ENCODE measurements at regions not wholly inside any gene's neighbourhood (a gene's known extent, or its start where the extent isn't known, plus 50 kb on each side); places are given as distances from the start of the nearest gene placed in this dataset.
"Not testable (repeated sequence)": the region's sequence is repeated elsewhere in the genome, so short reads cannot be mapped to it uniquely, and the experiment has no call there.

GRCh38 chr10:121112579-121113384 is 261.6 kb downstream of the WDR11 start:
- DNase-seq (ENCODE audit: low read depth, low spot score): no peak
- H3K4me3 ChIP-seq (ENCODE audit: low read length): no peak overlapping the region

DNA sequence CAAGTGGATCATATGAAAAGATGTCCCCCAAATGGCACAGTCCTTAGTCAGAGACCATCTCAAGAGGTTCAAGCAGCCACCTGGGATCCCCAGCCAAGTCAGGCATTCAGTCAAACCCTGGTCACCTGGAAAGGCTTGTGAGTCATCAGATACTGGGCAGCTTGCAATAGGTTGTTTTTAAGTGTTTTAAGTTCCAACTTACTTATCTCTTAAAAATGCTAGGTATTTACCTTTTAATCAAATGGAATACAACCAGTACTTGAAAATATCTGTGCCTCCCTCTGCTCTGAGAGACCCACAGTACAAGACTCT is 262.2 kb downstream of the WDR11 start:
- DNase-seq (ENCODE audit: low read depth, low spot score): no peak
- no peak overlapping the region for H3K4me3 ChIP-seq (ENCODE audit: low read length)

DNA sequence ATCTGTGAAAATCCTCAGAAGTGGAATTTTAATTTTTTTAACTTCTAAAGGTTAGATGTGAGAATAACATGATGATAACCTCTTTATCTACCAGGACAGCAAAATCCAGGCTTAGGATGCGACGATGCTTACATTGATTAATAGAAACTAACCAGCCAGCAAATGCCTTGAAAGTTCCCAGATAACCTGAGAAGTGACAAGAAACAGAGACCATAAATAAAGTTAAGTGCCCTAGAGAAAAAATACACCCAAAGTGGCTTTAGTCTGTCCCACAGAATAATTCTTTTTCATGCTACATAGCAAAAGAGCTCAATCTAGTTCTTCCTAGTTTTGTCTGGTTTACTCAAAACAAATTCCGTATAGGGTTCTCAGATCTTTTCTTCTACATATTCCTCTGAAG is 262.7 kb downstream of the WDR11 start:
- H3K4me3 ChIP-seq (ENCODE audit: low read length): no peak overlapping the region

GRCh38 chr10:121115154-121115553 is 264.0 kb downstream of the WDR11 start:
- DNase-seq (ENCODE audit: low read depth, low spot score): no peak
- no peak overlapping the region for H3K4me3 ChIP-seq (ENCODE audit: low read length)

More for the DNA sequence above, 262.7 kb downstream of the WDR11 start:
- DNase-seq (ENCODE audit: low read depth, low spot score): no peak

DNA sequence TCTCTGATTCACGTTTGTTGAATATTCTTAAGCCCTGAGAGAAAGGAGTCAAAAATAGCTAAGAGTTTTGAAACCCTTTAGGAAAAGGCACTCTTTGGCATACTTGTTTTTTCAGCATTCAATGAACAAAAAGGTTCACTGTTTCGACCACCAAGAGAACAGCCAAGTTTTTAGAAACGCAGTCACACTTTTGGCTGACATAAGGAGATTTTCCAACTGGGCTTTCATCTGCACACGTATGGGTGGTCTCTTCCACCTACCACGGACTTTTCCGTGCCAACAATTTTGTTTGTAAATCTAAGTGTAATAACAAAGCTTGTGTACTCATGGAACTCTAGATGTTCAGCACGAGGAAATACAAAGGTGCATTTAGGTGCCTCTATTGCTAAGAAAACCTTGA is 270.3 kb downstream of the WDR11 start:
- DNase-seq (ENCODE audit: low read depth, low spot score): no peak

GRCh38 chr10:121127151-121127906 is 276.2 kb downstream of the WDR11 start:
- H3K4me3 ChIP-seq (ENCODE audit: low read length): no peak overlapping the region
- no peak for DNase-seq (ENCODE audit: low read depth, low spot score)

More for the DNA sequence above, 270.3 kb downstream of the WDR11 start:
- H3K4me3 ChIP-seq (ENCODE audit: low read length): no peak overlapping the region

DNA sequence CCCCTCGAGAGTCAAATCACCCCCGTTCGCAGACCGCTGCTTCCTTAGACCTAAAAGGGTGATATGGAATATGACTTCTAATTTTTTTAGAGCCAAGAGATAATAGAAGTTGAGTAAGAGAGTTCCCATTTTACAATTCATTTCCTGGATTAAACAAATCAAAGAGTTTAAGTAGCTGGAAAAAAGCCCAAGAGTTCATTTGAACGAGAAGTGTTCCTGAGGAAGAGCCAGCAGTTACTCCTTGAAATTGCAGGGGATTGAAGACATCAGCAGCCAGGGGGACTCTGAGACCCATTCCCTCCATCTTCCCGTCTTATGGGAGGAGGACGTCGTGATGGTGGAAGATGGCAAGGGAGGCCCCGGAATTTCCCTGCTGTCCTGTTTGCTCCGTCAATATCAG is 277.0 kb downstream of the WDR11 start:
- no peak for DNase-seq (ENCODE audit: low read depth, low spot score)
- H3K4me3 ChIP-seq (ENCODE audit: low read length): no peak overlapping the region

DNA sequence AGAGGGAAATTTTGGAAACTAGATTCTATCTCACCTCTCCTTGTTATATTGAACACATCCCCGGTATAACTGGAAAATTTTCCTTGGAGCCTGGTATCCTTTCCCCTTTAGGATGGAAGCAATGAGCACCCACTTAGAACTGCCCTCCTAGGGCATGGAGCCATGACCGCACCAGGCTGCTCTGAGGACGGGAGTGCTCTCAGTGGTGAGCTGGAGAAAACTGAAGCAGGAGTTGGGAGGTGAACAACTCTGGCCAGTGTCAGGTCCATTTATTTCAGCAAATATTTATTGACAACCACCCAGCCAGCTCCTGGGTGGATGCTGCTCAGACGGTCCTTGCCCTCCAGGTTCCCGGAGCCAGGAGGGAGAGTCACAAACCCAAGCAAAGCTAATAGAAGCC is 278.1 kb downstream of the WDR11 start:
- no peak overlapping the region for H3K4me3 ChIP-seq (ENCODE audit: low read length)
- DNase-seq (ENCODE audit: low read depth, low spot score): no peak

- no peak overlapping the region for H3K4me3 ChIP-seq (ENCODE audit: low read length)
- DNase-seq (ENCODE audit: low read depth, low spot score): no peak
Measured at GRCh38 chr10:121130382-121130781, 279.2 kb downstream of the WDR11 start.

GRCh38 chr10:121131014-121131413 is 279.9 kb downstream of the WDR11 start:
- DNase-seq (ENCODE audit: low read depth, low spot score): no peak
- H3K4me3 ChIP-seq (ENCODE audit: low read length): no peak overlapping the region

- no peak for DNase-seq (ENCODE audit: low read depth, low spot score)
- no peak overlapping the region for H3K4me3 ChIP-seq (ENCODE audit: low read length)
Measured at GRCh38 chr10:121131426-121132265, 280.5 kb downstream of the WDR11 start.

DNA sequence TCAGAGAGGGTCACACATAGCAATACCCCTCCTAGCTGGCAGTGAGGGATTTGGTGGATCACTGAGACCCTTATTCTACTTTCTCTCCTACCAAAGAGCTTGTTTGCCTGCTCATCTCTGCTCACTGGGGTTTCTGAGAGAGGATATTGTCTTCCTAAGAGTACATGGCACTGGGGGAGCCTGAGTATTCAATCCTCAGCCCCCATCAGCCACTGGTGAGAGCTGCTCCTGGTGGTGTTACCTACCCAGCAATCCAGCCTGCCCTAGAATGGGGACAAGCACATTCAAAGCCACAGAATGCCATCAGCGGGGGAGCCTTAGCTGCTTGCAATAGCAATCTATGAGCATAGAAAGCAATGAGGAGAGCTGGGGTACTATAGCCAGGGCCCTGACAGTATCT is 281.1 kb downstream of the WDR11 start:
- H3K4me3 ChIP-seq (ENCODE audit: low read length): no peak overlapping the region
- DNase-seq (ENCODE audit: low read depth, low spot score): no peak

- no peak overlapping the region for H3K4me3 ChIP-seq (ENCODE audit: low read length)
Measured at GRCh38 chr10:121133901-121134300, 282.7 kb downstream of the WDR11 start.

GRCh38 chr10:121134711-121135110 is 283.5 kb downstream of the WDR11 start:
- DNase-seq (ENCODE audit: low read depth, low spot score): no peak
- H3K4me3 ChIP-seq (ENCODE audit: low read length): no peak overlapping the region

More at GRCh38 chr10:121133901-121134300, 282.7 kb downstream of the WDR11 start:
- no peak for DNase-seq (ENCODE audit: low read depth, low spot score)

- no peak for DNase-seq (ENCODE audit: low read depth, low spot score)
- H3K4me3 ChIP-seq (ENCODE audit: low read length): no peak overlapping the region
Measured at GRCh38 chr10:121135512-121135911, 284.4 kb downstream of the WDR11 start.

GRCh38 chr10:121137533-121137932 is 286.4 kb downstream of the WDR11 start:
- no peak overlapping the region for H3K4me3 ChIP-seq (ENCODE audit: low read length)
- DNase-seq (ENCODE audit: low read depth, low spot score): no peak

DNA sequence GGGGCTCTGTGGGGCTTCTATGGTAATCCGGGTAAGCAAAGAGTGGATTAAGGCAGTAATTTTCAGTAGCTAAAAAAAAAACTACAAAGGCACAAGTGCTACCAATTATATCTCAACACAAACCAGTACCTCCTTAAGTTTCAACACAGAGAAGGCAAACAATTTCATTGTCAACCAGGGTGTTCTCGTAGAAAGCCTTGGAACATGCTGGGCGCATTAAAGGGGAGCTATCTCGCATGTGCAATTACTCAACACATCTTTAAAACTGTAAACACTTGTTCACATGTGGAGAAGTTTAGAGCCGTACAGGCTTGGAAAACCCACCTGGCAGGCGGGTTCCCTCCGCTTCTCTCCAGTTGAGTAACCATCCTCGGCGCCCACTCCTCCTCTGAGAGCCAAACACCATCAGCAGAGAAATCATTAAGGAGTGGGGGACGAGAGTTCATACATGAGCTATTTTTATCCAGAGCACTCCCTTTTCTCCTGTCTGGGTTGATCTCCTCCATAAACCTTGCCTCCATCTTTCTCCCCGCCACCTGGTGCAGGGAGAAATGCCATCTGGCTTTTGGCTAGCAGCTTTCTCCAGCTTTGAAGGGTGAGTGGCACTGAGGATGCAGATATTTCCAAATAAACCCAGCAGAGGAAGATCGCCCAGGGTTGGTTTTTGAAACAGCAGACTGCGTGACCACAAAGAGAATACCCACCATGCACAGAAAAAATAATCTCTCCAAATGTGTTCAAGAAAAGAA is 287.1 kb downstream of the WDR11 start:
- no peak for DNase-seq (ENCODE audit: low read depth, low spot score)
- H3K4me3 ChIP-seq (ENCODE audit: low read length): no peak overlapping the region

DNA sequence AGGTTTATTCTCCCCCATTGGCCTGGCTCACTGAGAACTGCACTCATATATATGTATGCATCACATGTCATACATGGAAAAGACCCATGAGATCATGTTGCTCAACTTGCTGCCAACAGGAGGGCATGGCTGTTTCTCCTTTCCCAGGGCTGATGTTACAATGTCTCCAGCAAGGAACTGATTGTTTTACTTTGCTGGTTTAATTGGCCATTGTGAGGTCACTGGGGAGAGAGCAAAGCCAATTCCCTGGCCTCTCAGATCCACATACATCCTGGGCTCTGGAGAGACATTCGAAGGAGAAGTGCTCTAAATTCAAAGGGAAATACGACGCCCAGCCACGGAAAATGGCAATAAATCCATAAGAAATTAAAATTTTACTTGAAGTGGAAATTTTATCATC is 287.8 kb downstream of the WDR11 start:
- DNase-seq (ENCODE audit: low read depth, low spot score): no peak
- no peak overlapping the region for H3K4me3 ChIP-seq (ENCODE audit: low read length)

- DNase-seq (ENCODE audit: low read depth, low spot score): not testable (repeated sequence)
Measured at GRCh38 chr10:121145802-121146395, 294.7 kb downstream of the WDR11 start.

More at GRCh38 chr10:121145802-121146395, 294.7 kb downstream of the WDR11 start:
- H3K4me3 ChIP-seq (ENCODE audit: low read length): not testable (repeated sequence)

Measured in Jurkat, Clone E6-1 (cell line).